Dermis blood vessel endothelial cell (primary cell): ENCODE measurements at regions not wholly inside any gene's neighbourhood (a gene's known extent, or its start where the extent isn't known, plus 50 kb on each side); places are given as distances from the start of the nearest gene placed in this dataset.

Source experiments
- DNase-seq: peaks from one replicate; pipeline ENCODE4 v3.0.0; 2010

GRCh38 chr2:21644266-21644665, 520.5 kb downstream of the TDRD15 start:
- DNase-seq = no peak

DNA sequence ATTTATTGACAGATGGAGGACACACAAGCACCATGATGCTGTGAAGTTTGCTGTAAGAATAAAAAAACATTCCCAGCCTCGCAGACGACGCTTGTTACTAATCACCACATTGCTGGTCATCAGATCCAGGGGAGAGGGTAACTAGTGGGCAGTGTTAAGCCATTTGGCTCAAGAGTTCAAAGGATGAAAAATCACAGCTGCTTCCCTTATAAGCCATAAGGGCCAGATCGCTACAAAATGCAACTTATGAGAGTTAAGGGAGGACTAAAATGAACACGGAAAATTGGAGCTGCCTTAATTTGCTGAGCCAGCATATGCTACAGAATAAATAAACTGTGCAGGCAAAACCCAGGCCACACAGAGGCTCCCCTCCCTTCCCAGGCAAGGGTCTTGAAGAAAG, 522.6 kb downstream of the TDRD15 start:
- no peak for DNase-seq

DNA sequence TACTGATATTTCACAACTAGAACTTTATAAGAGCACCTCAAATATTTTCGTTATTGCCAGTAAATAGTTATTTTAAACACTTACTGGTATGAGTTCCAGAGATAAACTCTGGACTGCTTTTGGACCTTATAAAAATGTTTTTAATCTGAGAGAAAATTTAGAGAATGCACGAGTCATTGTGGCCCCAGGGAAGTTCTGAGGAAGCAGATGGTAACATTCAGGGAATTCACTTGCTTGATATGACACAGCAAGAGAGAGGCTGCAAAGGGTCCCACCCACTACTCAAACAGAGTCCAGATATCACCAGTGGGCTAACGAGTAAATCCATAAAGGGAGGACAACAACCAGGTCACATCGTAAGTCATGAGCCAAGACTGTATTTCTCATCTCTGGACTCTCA, 526.8 kb downstream of the TDRD15 start:
- no peak for DNase-seq

DNA sequence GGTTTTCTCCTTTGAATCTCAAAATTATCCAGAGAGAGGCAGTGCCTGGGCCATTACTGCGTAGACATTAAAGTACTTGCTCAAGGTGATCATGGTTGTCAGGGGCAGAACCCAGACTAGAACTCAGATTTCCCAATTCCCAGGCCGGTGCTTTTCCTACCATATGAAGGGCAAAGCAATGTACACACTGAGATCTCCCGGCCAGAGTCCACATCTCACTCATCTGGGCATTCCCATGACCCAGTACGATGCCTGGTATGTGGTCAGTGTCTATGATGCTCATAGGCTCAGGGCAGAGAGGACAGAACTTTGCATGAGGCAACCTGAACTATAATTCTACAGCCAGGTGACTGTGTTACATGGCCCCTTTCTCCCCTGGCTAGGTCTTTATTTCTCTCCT, 531.4 kb downstream of the TDRD15 start:
- no peak for DNase-seq

- DNase-seq = no peak
These were observed 532.7 kb downstream of the TDRD15 start for GRCh38 chr2:21656330-21657075.

DNA sequence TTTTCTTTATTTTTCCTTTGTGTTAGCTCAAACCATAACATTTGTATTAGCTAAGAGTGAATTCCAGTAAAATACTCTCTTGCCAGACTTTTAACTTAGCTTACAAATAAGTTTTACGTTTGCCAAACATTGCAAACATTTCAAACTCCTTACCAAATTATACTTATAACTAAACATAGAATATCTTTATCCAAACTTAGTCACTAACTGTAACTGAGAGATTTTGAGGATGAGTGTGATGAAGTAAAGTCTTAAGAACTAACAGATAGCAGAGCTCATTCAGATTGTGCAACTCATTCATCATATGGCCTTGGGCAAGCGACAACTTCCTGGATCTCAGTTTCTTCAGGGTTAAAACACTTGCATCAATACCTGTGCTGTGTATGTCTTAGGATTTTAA, 533.7 kb downstream of the TDRD15 start:
- DNase-seq = no peak

DNA sequence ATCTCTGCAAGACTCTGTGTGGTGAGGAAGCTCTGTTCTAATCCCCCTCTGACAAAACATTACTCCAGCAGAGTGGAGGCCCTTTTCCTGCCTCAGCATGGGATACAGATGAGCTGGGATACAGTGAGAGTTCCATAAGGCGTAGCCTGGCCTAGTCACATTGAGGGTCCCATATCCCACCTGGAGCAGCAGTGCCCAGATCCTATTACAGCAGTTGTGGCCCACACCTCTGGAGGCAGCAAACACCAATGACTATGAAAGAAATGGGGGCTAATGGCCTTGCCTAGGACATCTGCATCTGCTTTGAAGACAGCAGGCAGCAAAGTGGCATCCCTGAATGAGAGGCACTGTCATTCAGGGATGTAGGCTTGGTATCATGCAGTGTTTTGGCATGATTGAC, 534.5 kb downstream of the TDRD15 start:
- no peak for DNase-seq

DNA sequence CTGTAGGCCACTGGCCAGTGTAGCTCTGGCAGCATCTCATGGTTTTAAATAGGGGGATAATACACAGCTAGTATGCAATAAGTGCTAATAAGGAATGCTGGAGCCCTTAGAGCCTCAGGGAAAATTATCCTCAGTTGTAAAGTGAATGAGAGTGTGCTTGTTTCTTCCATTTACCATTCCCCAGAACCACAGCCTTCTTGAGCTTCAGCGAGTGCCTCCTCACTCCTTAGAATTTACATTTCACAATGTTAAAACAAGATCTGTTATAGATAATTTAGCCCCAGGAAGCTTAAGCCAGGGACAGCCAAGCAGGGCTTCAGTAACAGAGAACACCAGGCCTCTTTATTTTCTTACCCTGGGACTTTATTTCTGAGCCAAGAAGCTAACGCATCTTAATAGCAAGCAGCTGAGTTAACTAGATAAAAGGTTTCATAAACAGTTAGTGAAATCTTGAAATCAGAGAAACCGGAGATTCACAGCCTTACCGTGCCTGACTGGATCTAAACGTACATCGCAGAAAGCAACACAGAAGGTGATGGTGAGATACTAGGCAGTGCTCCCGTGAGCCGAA, 535.2 kb downstream of the TDRD15 start:
- DNase-seq = no peak

DNA sequence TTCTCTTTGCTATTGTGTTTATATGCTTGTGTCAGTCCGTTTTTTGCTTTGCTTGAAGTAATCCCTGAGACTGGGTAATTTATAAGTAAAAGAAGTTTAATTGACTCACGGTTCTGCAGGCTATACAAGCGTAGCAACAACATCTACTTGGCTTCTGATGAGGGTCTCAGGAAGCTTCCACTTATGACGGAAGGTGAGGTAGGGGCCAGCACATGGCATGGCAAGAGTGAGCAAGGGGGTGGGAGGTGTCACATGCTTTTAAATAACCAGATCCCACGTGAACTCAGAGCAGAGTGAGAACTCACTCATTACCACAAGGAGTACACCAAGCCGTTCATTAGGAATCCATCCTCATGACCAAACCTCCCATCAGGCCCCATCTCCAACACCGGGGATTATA, 540.3 kb downstream of the TDRD15 start:
- no peak for DNase-seq

DNA sequence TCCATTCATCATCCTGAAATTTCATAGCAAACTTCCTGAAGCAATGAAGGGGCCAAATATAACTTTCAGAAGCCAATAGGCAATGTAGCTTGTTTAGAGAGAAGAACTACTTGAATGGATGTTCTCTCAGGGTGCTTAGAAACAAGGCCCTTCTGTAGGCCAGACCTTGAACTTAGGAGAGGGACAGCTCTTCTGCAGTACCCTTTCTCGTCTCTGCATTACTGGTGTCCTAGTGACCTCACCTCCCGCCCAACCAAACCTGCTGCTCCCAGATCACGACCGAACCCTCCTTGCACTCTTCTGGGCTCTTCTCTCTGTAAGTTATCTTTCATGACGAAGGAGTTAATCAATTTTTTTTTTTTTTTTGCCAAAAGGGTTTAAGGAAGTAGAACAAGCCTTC, 543.9 kb downstream of the TDRD15 start:
- DNase-seq = no peak

- no peak for DNase-seq
These were observed 544.4 kb downstream of the TDRD15 start for GRCh38 chr2:21668078-21668710.

DNA sequence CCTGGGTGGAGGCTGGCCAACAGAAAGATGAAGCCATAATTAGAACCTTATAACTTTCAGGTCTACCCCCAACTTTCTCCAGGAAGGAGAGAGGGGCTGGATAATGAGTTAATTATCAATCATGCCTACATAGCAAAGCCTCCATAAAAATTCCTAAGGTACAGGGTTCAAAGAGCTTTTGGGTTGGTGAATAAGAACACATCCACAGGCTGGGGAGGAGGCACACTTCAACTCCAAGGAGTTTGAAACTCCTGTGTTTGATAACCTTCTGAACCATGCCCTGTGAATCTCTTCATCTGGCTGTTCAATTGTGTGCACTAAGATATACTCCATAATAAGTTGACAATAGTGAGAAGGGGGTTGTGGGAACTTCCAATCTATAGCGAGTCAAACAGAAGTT, 552.3 kb downstream of the TDRD15 start:
- DNase-seq = no peak

- DNase-seq = no peak
These were observed 552.9 kb downstream of the TDRD15 start for GRCh38 chr2:21676676-21677075.

DNA sequence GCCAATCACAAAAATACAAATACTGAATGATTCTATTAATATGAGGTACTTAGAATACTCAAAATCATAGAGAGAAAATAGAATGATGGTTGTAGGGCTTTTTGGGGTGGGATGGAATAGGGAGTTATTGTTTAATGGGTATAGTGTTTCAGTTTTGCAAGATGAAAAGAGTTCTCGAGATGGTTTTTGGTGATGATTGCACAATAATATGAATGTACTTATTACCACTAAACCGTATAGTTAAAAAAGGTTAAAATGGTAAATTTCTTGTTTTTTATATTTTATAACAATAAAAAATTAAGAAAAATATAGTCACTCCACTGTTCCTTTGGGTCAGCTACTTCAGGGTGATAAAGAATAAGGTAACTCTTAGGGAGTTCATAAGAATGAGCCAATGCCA, 560.1 kb downstream of the TDRD15 start:
- DNase-seq = no peak

DNA sequence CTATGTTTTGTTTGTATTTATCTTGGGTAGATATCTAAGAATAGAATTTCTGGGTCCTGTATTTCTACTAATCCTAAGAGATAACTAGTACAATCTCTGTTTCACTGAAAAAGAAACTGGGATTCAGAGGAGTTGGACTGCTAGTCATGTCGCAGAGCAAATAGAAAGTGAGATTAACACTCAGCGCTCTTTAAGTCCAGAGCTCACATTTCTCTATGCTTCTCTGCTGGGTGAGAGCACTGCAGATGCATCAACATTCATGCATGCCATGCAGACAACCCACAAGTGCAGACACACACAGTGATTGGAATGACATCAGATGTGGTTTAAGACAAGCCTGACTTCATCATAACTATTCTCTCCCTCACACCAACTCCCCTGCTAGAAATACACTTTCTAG, 563.8 kb downstream of the TDRD15 start:
- DNase-seq = no peak

DNA sequence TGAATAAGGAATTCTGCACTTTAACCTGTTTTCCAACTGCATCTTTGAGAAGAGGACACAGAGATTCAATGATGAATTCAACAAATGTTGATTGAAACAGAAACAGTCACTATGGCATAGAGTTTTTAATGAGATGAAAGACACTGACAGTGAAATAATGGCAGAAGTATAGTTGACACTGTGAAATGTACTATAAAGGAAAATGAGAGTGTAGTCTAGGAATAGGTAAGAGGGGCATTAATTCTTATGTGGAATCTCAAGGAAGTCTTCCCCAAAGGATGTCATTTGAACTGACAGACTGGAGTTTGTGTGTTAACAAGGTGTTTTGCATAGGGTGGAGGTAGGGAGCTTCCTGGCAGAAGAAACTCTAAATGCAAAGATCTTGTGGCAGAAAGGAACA, 566.2 kb downstream of the TDRD15 start:
- no peak for DNase-seq

GRCh38 chr2:21693081-21693480, 569.3 kb downstream of the TDRD15 start:
- DNase-seq = no peak

GRCh38 chr2:21694079-21694878, 570.5 kb downstream of the TDRD15 start:
- DNase-seq = no peak

GRCh38 chr2:21696900-21697299, 573.1 kb downstream of the TDRD15 start:
- DNase-seq = no peak

- no peak for DNase-seq
These were observed 576.9 kb downstream of the TDRD15 start for GRCh38 chr2:21700644-21701043.

DNA sequence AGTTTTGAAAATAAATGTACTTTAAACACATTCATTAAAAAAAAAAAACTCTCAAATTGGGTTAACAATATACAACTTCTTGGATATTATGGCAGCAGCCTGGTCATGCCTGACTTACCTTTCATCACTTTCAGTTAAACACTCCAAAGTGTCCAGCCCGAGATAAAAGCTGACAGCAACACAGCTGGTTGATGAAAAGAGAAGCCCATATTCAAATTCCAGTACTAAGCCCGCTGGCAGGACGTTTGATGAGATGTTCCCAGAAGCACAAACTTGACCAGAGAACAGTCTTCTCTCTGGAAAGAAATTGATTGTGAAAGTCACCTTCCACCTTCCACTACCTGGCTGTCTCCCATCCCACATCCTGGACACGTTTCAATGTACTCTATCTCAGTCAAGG, 586.3 kb downstream of the TDRD15 start:
- no peak for DNase-seq

DNA sequence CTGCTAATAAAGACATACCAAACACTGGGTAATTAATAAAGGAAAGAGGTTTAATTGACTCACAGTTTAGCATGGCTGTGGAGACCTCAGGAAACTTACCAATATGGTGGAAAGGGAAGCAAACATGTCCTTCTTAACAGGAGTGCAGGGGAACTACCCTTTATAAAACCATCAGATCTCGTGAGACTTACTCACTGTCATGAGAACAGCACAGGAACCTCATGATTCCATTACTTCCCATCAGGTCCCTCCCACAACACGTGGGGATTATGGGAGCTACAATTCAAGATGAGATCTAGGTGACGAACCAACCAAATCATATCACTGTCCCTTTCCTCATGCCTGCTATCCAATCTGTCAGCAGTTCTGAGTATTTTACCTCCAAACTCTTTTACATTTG, 586.7 kb downstream of the TDRD15 start:
- no peak for DNase-seq

DNA sequence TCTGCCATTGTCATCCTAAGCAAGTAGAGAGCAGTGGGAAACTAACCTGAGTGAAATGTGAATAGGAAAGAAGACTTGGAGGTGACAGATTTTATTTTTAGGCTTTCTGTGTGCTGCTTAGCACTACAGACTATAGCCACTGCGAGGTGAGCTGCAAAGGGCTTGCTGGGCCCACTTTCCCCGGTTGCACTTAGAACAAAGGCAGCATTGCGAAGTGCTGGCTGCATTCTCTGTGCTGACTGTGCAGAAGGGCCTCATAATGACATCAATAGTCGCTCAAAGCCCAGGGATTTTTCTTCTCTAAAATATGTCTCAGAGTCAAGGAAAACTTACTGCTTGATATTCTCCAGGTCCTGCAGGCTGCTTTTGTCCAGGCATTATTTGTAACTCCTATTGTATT, 592.1 kb downstream of the TDRD15 start:
- no peak for DNase-seq

DNA sequence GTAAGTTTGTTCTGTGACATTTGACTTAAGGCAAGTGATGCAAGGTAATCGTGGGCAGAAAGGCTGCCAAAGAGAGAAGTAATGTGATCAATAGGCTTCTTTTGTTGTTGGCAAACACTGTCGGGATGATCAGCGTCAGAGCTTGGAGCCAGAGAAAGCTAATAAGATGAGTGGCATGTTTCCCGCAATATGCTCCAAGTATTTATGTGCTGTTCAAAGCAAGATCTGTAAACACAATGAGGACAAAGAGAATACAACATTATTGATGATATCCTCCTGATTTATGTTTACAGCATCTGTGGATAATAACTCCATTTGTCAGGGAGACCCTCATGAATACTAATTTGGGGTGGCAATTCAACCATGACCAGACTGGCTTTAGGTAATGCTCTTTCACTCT, 603.3 kb downstream of the TDRD15 start:
- DNase-seq = no peak
